NT2/D1 (cell line): ENCODE measurements at regions not wholly inside any gene's neighbourhood (a gene's known extent, or its start where the extent isn't known, plus 50 kb on each side); places are given as distances from the start of the nearest gene placed in this dataset.

Experiments
- SUZ12 ChIP-seq: IDR thresholded peaks from 2 replicates; pipeline ENCODE4 v1.6.1; 2011; ENCODE audit not compliant: insufficient read length, insufficient read depth; ENCODE audit errors: extremely low read depth
- ZNF274 ChIP-seq: IDR thresholded peaks from 2 replicates; pipeline ENCODE4 v1.6.1; 2011; ENCODE audit warnings: mild to moderate bottlenecking, low read depth, low read length

DNA sequence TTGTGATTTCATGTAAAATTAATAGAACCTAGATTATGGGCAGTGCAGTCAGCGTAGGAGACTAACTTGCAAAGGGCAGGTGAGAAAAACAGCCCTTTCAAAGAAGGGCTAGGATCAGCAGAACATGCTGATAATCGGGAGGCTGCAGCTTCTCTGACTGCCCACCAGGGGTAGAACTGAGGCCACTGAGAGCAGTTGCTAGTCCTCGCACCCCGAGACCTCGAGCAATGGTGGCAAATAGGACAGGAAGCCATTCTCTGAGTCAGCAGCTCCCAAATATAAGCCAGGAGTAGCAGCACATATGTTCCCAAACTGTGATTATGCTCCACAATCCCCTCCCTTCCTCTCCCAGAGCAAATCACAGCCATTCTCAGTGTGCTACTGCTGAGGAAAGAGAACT, 186.5 kb downstream of the MSL3 start:
- TF ChIP-seq ZNF274 (no peak), SUZ12 (no peak)
